ENCODE measurements at regions not wholly inside any gene's neighbourhood (a gene's known extent, or its start where the extent isn't known, plus 50 kb on each side); places are given as distances from the start of the nearest gene placed in this dataset.
"Not testable (repeated sequence)": the region's sequence is repeated elsewhere in the genome, so short reads cannot be mapped to it uniquely, and the experiment has no call there.

DNA sequence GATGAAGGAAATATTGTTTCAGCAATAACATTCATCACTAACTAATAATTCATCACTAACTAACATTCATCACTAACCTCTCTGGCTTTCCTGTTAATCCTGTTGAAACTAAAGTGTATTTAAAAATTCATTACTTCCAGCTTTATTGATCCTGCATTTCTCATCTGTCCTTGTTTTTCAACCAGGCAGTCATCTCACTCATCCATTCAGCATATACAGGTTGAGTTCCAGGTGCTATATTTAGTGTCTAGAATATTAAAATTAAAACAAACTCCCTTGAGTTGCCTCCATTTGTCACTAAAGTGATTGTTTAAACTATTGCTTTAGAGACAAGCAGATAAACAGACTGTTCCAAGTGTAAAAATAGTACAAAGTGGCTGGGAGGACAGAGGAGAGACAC is 58.1 kb downstream of the ATXN7L3B start:
- no peak for TF ChIP-seq CTCF (IDR thresholded peaks at IDR 0.05; ENCODE audit: low read depth, low read length)
- DNase-seq (ENCODE audit: low read depth, low spot score): no peak
- in situ Hi-C loops (cut with HindIII; ENCODE audit: low sequenced_read_pairs): no loop called here
- no peak overlapping the region for H3K4me3 ChIP-seq (ENCODE audit: low read depth, low read length)

DNA sequence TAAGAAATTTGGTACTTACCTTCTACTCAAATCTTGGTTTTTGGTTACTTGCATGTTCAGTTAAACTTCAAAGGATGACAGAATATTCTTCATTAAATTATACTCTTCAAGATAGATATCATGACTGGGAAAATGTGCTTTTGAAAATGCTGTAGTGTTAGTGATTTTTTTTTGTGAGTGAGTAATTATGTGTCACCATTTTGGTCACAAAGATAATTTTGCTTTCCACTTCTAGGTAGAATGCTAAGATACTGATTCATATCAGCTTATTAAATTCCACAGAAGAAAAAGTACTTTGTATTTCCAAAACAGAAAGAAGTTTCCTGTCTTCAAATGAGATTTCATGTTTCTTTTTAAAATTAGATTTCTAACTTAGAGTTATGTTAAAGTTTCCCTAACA is 61.2 kb downstream of the ATXN7L3B start:
- peak; percentile 7 for DNase-seq (ENCODE audit: low read depth, low spot score)
- TF ChIP-seq CTCF (IDR thresholded peaks at IDR 0.05; ENCODE audit: low read depth, low read length): no peak
- no peak overlapping the region for H3K4me3 ChIP-seq (ENCODE audit: low read depth, low read length)
- in situ Hi-C loops (cut with HindIII; ENCODE audit: low sequenced_read_pairs): no loop called here

DNA sequence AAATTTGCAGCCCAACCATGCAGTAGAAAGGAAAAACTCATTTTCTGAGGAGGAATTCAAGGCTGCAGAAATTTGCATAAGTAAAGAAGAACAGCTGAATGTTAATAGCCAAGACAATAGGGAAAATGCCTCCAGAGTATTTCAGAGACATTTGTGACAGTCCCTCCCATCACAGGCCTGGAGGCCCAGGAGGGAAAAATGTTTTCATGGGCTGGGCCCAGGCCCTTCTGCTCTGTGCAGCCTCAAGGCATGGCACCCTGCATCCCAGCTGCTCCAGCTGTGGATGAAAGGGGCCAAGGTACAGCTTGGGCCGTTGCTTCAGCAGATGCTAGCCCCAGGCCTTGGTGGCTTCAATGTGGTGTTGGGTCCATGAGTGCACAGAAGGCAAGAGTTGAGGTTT is 62.3 kb downstream of the ATXN7L3B start:
- no peak overlapping the region for H3K4me3 ChIP-seq (ENCODE audit: low read depth, low read length)
- TF ChIP-seq CTCF (IDR thresholded peaks at IDR 0.05; ENCODE audit: low read depth, low read length): no peak
- DNase-seq (ENCODE audit: low read depth, low spot score): no peak
- in situ Hi-C loops (cut with HindIII; ENCODE audit: low sequenced_read_pairs): no loop called here

- in situ Hi-C loops (cut with HindIII; ENCODE audit: low sequenced_read_pairs); DNase-seq (ENCODE audit: low read depth, low spot score); H3K4me3 ChIP-seq (ENCODE audit: low read depth, low read length): not testable (repeated sequence)
Observed at GRCh38 chr12:74600817-74601216, 63.2 kb downstream of the ATXN7L3B start.

GRCh38 chr12:74602881-74603672 is 65.4 kb downstream of the ATXN7L3B start:
- DNase-seq (ENCODE audit: low read depth, low spot score): no peak
- no peak for TF ChIP-seq CTCF (IDR thresholded peaks at IDR 0.05; ENCODE audit: low read depth, low read length)
- in situ Hi-C loops (cut with HindIII; ENCODE audit: low sequenced_read_pairs): no loop called here
- H3K4me3 ChIP-seq (ENCODE audit: low read depth, low read length): no peak overlapping the region

DNA sequence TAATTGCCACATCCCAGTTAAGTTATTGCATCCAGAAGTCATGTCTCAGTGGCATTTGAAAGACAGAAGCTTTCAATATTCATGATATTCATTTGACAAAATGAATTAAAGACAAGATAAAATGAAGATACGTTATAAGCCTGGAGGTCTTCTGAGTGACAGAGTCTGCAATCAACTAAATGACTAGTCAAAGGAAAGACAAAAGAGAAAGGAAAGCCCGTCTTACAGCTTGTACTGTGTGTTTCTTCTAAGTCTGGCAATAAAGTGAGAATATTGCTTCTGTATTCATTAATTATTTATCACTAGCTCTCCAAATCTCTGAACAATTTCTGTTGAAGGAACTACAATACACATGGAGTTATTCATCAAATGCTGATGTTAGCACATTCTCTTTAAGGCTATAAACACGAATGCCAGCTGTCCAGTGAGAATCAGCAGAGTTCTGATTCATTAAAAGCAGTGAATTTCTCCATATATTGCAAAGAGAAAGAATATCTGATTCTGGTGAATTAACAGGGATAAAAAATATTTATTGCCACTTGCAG is 70.7 kb downstream of the ATXN7L3B start:
- in situ Hi-C loops (cut with HindIII; ENCODE audit: low sequenced_read_pairs): no loop called here
- no peak for TF ChIP-seq CTCF (IDR thresholded peaks at IDR 0.05; ENCODE audit: low read depth, low read length)
- no peak for DNase-seq (ENCODE audit: low read depth, low spot score)
- H3K4me3 ChIP-seq (ENCODE audit: low read depth, low read length): no peak overlapping the region

DNA sequence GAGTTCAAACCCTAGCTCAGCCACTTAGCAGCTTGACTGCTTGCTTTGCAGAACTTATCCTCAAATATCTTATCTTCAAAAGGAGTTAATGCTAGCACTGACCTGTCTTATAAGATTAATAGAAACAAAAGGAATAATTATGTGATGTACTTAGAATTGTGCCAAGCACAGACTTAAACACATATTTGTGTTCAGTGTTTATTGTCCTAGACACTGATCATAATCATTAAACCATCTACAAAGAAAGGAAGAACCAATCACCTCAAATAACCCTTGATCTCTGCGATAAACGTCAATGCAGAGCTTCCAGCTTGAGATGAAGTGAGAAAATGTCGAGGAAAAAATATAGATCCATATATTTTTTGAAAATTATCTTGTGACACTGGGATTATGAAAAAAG is 73.1 kb downstream of the ATXN7L3B start:
- no peak for DNase-seq (ENCODE audit: low read depth, low spot score)
- in situ Hi-C loops (cut with HindIII; ENCODE audit: low sequenced_read_pairs): no loop called here
- H3K4me3 ChIP-seq (ENCODE audit: low read depth, low read length): no peak overlapping the region
- no peak for TF ChIP-seq CTCF (IDR thresholded peaks at IDR 0.05; ENCODE audit: low read depth, low read length)
